AG09309 (cell line): ENCODE measurements at regions not wholly inside any gene's neighbourhood (a gene's known extent, or its start where the extent isn't known, plus 50 kb on each side); places are given as distances from the start of the nearest gene placed in this dataset.

Experiments
- DNase-seq: peaks from one replicate; pipeline ENCODE4 v3.0.0-alpha.2; 2010; ENCODE audit warnings: low read depth
- H3K4me3 ChIP-seq: 2 replicates; pipeline ENCODE4 v1.5.1; 2011; ENCODE audit warnings: mild to moderate bottlenecking, low read depth, low read length, moderate library complexity; ENCODE audit not compliant: control insufficient read depth
- CTCF ChIP-seq: IDR thresholded peaks from 2 replicates; pipeline ENCODE4 v1.5.1; 2011; ENCODE audit warnings: mild to moderate bottlenecking, low read depth, low read length, inconsistent platforms; ENCODE audit not compliant: insufficient read depth, control insufficient read depth; ENCODE audit errors: missing control alignments

- H3K4me3 ChIP-seq, result no peak overlapping the region
- DNase-seq, result peak; percentile 65
Observed at GRCh38 chrX:74133156-74133796, 170.7 kb upstream of the ZCCHC13 start.

GRCh38 chrX:74132280-74132679 is 171.7 kb upstream of the ZCCHC13 start:
- TF ChIP-seq CTCF, result no peak
- no peak for DNase-seq
- no peak overlapping the region for H3K4me3 ChIP-seq

More at GRCh38 chrX:74133156-74133796, 170.7 kb upstream of the ZCCHC13 start:
- TF ChIP-seq CTCF, result peak; percentile 70

DNA sequence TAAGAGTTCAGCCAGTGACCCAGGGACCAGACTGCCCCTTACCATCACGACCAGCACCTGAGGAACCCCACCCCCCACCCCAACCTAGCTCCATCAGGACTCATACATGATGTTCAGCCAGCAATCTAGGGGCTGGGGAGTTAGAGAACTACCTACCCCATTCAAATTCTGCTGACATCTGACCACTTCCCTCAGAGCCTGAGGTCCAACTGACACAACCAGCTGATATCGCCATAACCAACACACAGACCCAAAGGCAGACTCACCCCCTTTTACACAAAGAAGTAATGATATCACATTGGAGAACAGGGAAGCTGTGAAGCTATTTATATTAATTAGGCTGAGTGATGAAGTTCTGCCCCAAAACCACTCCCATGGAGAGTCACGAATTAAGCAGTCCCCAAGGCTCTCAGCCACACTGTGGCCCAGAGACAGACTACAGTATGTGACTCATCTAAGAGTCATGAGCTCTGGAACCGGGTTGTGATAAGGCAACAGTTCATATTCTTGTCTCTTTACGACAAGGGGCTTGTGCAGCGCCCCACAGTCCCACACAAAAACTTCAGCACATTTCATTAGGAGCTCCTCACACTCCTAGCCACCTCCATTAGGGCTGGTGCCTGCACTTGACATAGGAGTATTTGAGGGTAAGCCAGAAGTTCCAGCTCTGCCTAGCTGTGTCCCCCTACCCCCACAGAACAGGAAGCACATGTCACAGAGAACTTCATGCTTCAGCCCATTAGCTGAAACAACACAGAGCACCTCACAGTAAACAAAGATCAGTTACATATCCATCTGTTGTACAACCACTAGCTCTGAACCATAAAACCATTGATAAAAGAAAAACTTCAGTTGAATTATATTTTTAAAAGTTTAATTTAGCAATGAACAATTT is 184.7 kb upstream of the ZCCHC13 start:
- no peak overlapping the region for H3K4me3 ChIP-seq
- no peak for DNase-seq
- no peak for TF ChIP-seq CTCF

GRCh38 chrX:74117962-74118902 is 185.7 kb upstream of the ZCCHC13 start:
- no peak for DNase-seq
- TF ChIP-seq CTCF, result no peak
- H3K4me3 ChIP-seq, result no peak overlapping the region

DNA sequence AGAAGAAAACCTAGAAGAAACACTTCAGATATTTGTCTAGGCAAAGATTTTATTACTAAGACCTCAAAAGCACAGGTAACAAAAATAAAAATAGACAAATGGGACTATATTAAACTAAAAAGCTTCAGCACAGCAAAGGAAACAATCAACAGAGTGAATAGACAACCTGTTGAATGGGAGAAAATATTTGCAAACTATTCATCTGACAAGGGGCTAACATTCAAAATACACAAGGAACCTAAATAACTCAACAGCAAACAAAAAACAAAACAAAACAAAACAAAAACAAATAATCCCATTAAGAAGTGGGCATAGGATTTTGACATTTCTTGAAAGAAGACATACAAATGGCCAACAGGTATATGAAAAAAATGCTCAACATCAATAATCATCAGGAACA is 192.7 kb upstream of the ZCCHC13 start:
- H3K4me3 ChIP-seq, result no peak overlapping the region
- no peak for TF ChIP-seq CTCF
- no peak for DNase-seq

DNA sequence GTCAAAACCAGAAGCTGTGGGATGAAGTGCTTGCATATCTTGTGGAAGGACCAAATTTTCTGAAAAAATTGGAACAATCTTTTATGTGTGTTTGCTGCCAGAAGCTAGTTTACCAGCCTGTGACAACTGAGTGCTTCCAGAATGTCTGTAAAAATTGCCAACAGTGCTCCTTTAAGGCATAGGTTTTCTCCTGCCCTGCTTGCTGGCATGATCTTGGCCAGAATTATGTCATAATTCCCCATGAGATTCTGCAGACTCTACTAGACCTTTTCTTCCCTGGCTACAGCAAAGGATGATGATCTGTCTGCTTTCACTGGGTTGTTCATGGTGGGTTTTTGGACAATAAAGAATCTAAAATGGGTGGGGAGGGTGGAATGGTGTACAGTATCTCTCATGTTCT is 196.3 kb upstream of the ZCCHC13 start:
- H3K4me3 ChIP-seq, result no peak overlapping the region
- DNase-seq, result no peak
- no peak for TF ChIP-seq CTCF
